GM12873 (cell line): ENCODE measurements at regions not wholly inside any gene's neighbourhood (a gene's known extent, or its start where the extent isn't known, plus 50 kb on each side); places are given as distances from the start of the nearest gene placed in this dataset.

ENCODE experiments used
- CTCF ChIP-seq: IDR thresholded peaks from 2 replicates; pipeline ENCODE4 v1.5.1; 2012; ENCODE audit warnings: low read depth, mild to moderate bottlenecking, moderate library complexity, low read length, control low read depth; ENCODE audit not compliant: insufficient read depth; ENCODE audit errors: missing control alignments

GRCh38 chr5:27396998-27397397, 358.6 kb upstream of the CDH9 start:
- no peak for TF ChIP-seq CTCF

- no peak for TF ChIP-seq CTCF
Measured at GRCh38 chr5:27392716-27393115, 354.3 kb upstream of the CDH9 start.

GRCh38 chr5:27389696-27390095, 351.3 kb upstream of the CDH9 start:
- no peak for TF ChIP-seq CTCF

- TF ChIP-seq CTCF: no peak
Measured at GRCh38 chr5:27388755-27389154, 350.4 kb upstream of the CDH9 start.

- TF ChIP-seq CTCF: no peak
Measured at GRCh38 chr5:27387535-27388073, 349.2 kb upstream of the CDH9 start.

- TF ChIP-seq CTCF: no peak
Measured at GRCh38 chr5:27381686-27382085, 343.3 kb upstream of the CDH9 start.

- no peak for TF ChIP-seq CTCF
Measured at GRCh38 chr5:27377626-27378025, 339.2 kb upstream of the CDH9 start.
